ENCODE measurements at regions not wholly inside any gene's neighbourhood (a gene's known extent, or its start where the extent isn't known, plus 50 kb on each side); places are given as distances from the start of the nearest gene placed in this dataset.
"Not testable (repeated sequence)": the region's sequence is repeated elsewhere in the genome, so short reads cannot be mapped to it uniquely, and the experiment has no call there.

DNA sequence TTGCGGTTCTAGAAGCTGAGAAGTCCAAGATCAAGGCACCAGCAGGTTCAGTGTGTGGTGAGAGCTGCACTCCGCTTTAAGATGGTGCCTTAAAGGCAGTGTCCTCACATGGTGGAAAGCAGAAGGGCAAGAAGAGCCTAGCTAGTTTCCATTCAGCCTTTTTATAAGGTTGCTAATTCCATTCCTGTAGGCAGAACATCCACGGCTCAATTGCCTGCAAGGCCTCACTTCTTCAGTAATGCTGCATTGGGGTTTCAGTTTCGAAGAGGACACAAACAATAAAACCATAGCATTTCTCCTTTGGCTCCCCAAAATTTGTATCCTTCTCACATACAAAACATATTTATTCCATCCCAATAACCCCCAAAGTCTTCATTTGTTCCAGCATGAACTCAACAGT, 109.5 kb upstream of the KCND2 start:
- DNase-seq = no peak

DNA sequence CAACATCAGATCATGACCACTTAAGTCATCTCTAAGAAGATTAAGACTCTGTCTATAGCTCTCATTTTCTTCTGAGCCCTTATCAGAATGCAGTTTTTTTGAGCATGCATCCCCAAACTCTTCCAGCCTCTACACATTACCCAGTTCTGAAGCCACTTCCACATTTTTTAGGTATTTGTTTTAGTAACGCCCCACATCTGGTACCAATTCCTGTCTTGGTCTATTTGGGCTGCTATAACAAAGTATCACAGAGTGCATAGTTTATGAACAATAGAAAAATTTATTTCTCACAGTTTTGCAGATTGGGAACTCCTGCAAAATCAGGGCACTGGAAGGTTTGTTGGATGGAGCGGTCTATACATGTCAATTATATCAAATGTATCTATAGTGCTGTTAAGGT, 107.7 kb upstream of the KCND2 start:
- no peak for DNase-seq

DNA sequence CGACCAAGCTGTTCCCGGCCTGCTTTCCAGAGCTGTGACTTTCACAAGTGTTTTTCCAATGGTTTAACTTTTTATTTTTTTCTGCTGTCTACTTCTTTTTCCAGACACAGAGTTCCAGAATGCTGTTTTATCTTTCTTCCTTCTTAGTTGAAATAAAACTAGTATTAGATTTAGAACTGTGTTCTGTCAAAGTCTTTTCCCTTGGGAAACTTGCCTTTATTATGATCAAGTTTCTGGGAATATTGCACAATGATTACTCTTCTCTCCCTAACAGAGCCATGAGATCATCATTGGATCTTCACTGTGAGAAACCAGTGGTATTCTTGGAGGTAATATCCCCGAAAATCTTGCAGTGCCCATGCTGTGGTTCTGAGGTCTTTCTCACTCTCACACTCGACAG, 104.9 kb upstream of the KCND2 start:
- no peak for DNase-seq

- no peak for DNase-seq
Observed at GRCh38 chr7:120169996-120170783, 102.8 kb upstream of the KCND2 start.

DNA sequence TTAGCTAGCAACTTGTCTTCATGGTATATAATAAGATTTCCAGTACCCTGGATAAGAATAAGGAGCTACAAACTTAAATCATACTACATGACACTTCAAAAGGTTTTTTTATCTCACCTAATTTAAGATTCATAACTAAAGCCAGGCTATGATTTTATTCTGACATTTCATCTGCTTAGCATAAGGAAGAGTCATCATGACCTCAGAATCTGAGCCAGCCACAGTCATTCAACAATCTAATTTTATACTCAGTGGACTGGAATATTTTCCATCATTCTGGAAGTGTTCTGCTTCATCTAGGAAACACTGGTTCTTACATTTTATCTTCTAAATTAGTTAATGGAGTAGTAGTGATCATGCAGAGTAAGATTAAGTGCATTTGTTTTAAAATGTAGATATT, 102.1 kb upstream of the KCND2 start:
- DNase-seq = no peak

- no peak for DNase-seq
Observed at GRCh38 chr7:120171406-120171805, 101.6 kb upstream of the KCND2 start.

GRCh38 chr7:120180221-120180620, 92.8 kb upstream of the KCND2 start:
- DNase-seq = no peak

- DNase-seq = no peak
Observed at GRCh38 chr7:120181499-120181898, 91.5 kb upstream of the KCND2 start.

DNA sequence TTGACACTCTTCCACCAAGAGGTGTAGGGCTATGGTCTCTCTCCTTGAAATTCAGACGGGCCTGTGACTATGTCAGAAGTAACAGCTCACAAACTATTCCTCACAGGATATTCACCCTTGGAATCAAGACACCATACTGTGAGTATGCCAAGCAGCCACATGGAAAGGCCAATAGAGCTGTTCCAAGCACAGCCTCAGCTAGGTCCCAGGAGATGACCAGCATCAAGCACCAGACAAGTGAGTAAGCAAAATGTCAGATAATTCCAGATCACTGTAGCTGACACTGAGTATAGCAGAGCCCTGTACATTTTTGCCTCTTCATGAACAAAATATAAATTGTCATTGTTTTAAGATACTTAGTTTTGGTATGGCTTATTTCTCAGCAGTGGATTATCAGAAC, 88.1 kb upstream of the KCND2 start:
- no peak for DNase-seq

GRCh38 chr7:120185940-120186682, 86.9 kb upstream of the KCND2 start:
- DNase-seq = no peak

DNA sequence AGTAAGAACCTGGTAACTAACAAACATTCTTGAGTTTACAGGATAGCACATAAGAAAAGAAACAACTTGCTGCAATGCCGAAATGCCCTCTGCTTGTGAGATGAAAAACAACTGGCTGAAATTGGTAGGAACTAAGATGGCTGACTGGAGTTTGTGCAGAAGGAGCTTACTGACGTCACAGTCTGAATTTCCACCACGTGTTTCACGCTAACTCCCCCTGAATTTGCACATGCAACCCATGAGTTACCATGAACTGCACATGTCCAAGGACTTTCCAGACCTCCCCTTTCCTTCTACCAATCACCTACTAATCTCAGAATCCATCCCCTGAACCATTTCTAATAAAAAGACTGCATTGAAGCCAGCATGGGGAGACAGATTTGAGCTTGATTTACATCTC, 86.3 kb upstream of the KCND2 start:
- no peak for DNase-seq

GRCh38 chr7:120189623-120190022, 83.4 kb upstream of the KCND2 start:
- no peak for DNase-seq

- DNase-seq = no peak
Observed at GRCh38 chr7:120190109-120190508, 82.9 kb upstream of the KCND2 start.

- DNase-seq = no peak
Observed at GRCh38 chr7:120190566-120190965, 82.4 kb upstream of the KCND2 start.

GRCh38 chr7:120191423-120191822, 81.6 kb upstream of the KCND2 start:
- DNase-seq = not testable (repeated sequence)

DNA sequence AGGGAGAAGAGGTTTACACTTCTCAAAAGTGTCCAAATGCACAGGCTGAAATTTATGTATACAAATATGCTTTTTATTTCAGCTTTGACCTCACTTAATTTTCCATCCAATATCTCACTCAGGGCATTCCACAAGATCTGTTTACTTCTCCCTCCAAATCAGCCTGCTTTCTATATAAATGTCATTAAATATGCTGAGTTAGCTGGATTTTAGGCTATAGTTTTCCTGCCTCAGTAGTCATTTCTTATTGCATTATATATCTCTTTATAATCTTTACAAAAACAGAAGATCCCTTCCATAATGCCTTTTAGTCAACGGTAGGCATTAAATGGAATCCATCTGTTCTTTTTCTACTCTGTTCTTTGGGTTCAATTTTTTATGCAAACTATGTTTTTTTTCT, 71.7 kb upstream of the KCND2 start:
- no peak for DNase-seq

DNA sequence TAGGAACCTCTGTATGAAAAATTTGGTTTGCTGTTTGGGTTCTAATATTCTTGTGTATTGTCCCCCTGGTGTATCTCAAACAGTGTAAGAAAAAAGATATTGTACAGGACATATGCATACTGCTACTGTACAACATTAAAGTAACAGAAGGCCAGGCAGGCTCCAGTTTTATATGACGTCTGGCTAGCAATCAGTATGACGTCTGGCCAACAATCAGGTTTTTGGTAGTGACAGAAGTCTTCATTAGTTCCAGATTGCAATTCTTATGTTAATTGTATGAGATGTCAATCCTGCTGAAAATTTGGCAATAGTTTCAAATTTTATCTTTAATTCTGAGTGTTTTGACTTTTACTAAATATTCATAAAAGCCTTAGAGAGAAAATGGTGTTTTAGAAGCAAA, 67.9 kb upstream of the KCND2 start:
- DNase-seq = no peak

DNA sequence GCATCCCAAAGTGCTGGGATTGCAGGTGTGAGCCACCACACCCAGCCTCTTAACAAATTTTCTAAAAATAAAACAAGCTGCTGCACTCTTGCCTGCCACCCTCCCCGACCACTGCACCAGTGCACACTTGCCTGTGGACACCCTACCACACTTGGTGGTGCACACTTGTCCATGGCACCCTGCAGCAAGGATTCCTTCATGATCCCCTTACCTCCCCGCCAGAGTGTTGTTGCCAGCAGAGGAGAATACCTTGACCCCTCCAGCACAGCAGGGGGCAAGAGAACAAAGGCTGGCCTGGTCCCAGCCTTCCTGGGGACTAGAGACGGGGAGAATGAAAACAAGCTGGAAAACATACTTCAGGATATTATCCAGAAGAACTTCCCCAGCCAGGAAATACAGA, 65.9 kb upstream of the KCND2 start:
- DNase-seq = no peak

- DNase-seq = no peak
Observed at GRCh38 chr7:120215654-120216053, 57.3 kb upstream of the KCND2 start.

GRCh38 chr7:120216947-120217346, 56.0 kb upstream of the KCND2 start:
- no peak for DNase-seq

- no peak for DNase-seq
Observed at GRCh38 chr7:120218712-120219111, 54.3 kb upstream of the KCND2 start.

GRCh38 chr7:120221666-120222065, 51.3 kb upstream of the KCND2 start:
- DNase-seq = no peak
